SK-N-SH treated with all-trans-retinoic acid at 6 μM for 48 hours (cell line): ENCODE measurements at regions not wholly inside any gene's neighbourhood (a gene's known extent, or its start where the extent isn't known, plus 50 kb on each side); places are given as distances from the start of the nearest gene placed in this dataset.
"Not testable (repeated sequence)": the region's sequence is repeated elsewhere in the genome, so short reads cannot be mapped to it uniquely, and the experiment has no call there.

Experiments used
- ATAC-seq: fragments of 200-7000 bp; cut with Tn5 transposase; 3 replicates; pipeline ENCODE4 v1.9.1; 2020; ENCODE audit warnings: mild to moderate bottlenecking, moderate library complexity
- ARNTL ChIP-seq: fragments of 450-650 bp; formaldehyde crosslinking; IDR thresholded peaks from 2 replicates; pipeline ENCODE4 v1.5.0; 2020; ENCODE audit warnings: low read depth, mild to moderate bottlenecking, moderate library complexity, borderline replicate concordance
- CREB5 ChIP-seq: fragments of 250-450 bp; sonication (Bioruptor Pico); IDR thresholded peaks from 2 replicates; pipeline ENCODE4 v1.5.1; 2020; ENCODE audit warnings: low read depth, mild to moderate bottlenecking, moderate library complexity
- CSDC2 ChIP-seq: fragments of 250-450 bp; sonication (Bioruptor Pico); IDR thresholded peaks from 2 replicates; pipeline ENCODE4 v1.5.0; 2020; ENCODE audit warnings: mild to moderate bottlenecking, moderate library complexity
- CSRNP3 ChIP-seq: fragments of 250-450 bp; sonication (Bioruptor Pico); IDR thresholded peaks from 2 replicates; pipeline ENCODE4 v1.5.1; 2021; ENCODE audit warnings: mild to moderate bottlenecking, moderate library complexity
- ESRRG ChIP-seq: fragments of 250-450 bp; sonication (Bioruptor Pico); IDR thresholded peaks from 2 replicates; pipeline ENCODE4 v1.6.1; 2021; ENCODE audit warnings: mild to moderate bottlenecking
- ISL1 ChIP-seq: fragments of 250-450 bp; sonication (Bioruptor Pico); IDR thresholded peaks from 2 replicates; pipeline ENCODE4 v2.1.2; 2022; ENCODE audit warnings: mild to moderate bottlenecking, moderate library complexity
- OSR1 ChIP-seq: fragments of 250-450 bp; sonication (Bioruptor Pico); IDR thresholded peaks from 2 replicates; pipeline ENCODE4 v1.8.0; 2022; ENCODE audit warnings: moderate library complexity, mild to moderate bottlenecking, inconsistent platforms
- PATZ1 ChIP-seq: fragments of 250-450 bp; sonication (Bioruptor Pico); IDR thresholded peaks from 2 replicates; pipeline ENCODE4 v1.8.0; 2020; ENCODE audit warnings: mild to moderate bottlenecking, moderate library complexity, borderline replicate concordance
- POU6F1 ChIP-seq: fragments of 250-450 bp; sonication (Bioruptor Pico); IDR thresholded peaks from 2 replicates; pipeline ENCODE4 v1.8.0; 2021; ENCODE audit warnings: low read depth, mild to moderate bottlenecking, moderate library complexity, borderline replicate concordance
- PPARA ChIP-seq: fragments of 250-450 bp; sonication (Bioruptor Pico); IDR thresholded peaks from 2 replicates; pipeline ENCODE4 v1.5.0; 2020; ENCODE audit warnings: mild to moderate bottlenecking, borderline replicate concordance
- RARB ChIP-seq: fragments of 250-450 bp; sonication (Bioruptor Pico); IDR thresholded peaks from 2 replicates; pipeline ENCODE4 v1.8.0; 2021; ENCODE audit warnings: mild to moderate bottlenecking, moderate library complexity
- SNAI2 ChIP-seq: fragments of 250-450 bp; sonication (Bioruptor Pico); IDR thresholded peaks from 2 replicates; pipeline ENCODE4 v1.5.0; 2020; ENCODE audit warnings: mild to moderate bottlenecking, moderate library complexity
- TCF4 ChIP-seq: fragments of 250-450 bp; sonication (Bioruptor Pico); IDR thresholded peaks from 2 replicates; pipeline ENCODE4 v1.8.0; 2021; ENCODE audit warnings: mild to moderate bottlenecking, moderate library complexity, borderline replicate concordance
- TSHZ2 ChIP-seq: fragments of 250-450 bp; sonication (Bioruptor Pico); IDR thresholded peaks from 2 replicates; pipeline ENCODE4 v1.5.0; 2020; ENCODE audit warnings: mild to moderate bottlenecking, moderate library complexity
- ZC3H10 ChIP-seq: fragments of 250-450 bp; sonication (Bioruptor Pico); IDR thresholded peaks from 2 replicates; pipeline ENCODE4 v1.5.1; 2021; ENCODE audit warnings: mild to moderate bottlenecking, moderate library complexity
- ZFP3 ChIP-seq: fragments of 250-450 bp; sonication (Bioruptor Pico); IDR thresholded peaks from 2 replicates; pipeline ENCODE4 v1.5.0; 2020; ENCODE audit warnings: mild to moderate bottlenecking, moderate library complexity
- ZNF565 ChIP-seq: fragments of 450-650 bp; formaldehyde crosslinking; conservative IDR thresholded peaks from 2 replicates; pipeline ENCODE4 v1.5.0; 2020; ENCODE audit warnings: low read depth, mild to moderate bottlenecking, moderate library complexity
- ZNF70 ChIP-seq: fragments of 450-650 bp; formaldehyde crosslinking; IDR thresholded peaks from 2 replicates; pipeline ENCODE4 v1.5.0; 2020; ENCODE audit warnings: mild to moderate bottlenecking, moderate library complexity
- ZNF8 ChIP-seq: fragments of 450-650 bp; formaldehyde crosslinking; IDR thresholded peaks from 2 replicates; pipeline ENCODE4 v1.5.0; 2020; ENCODE audit warnings: mild to moderate bottlenecking, moderate library complexity

- TF ChIP-seq RARB (CRISPR knock-in tag): no peak
- no peak for TF ChIP-seq ZFP3 (CRISPR knock-in tag)
- no peak for TF ChIP-seq OSR1 (CRISPR knock-in tag)
- no peak for TF ChIP-seq SNAI2 (CRISPR knock-in tag)
- TF ChIP-seq ISL1 (CRISPR knock-in tag): no peak
- no peak for TF ChIP-seq ESRRG
- TF ChIP-seq ZNF8 (CRISPR knock-in tag): no peak
- no peak for TF ChIP-seq ZC3H10 (CRISPR knock-in tag)
- no peak for TF ChIP-seq ZNF565 (CRISPR knock-in tag)
- TF ChIP-seq ZNF70: no peak
- no peak for TF ChIP-seq CREB5 (CRISPR knock-in tag)
These were observed 90.9 kb downstream of the HNRNPD start (continued) for GRCh38 chr4:82282875-82283274.

DNA sequence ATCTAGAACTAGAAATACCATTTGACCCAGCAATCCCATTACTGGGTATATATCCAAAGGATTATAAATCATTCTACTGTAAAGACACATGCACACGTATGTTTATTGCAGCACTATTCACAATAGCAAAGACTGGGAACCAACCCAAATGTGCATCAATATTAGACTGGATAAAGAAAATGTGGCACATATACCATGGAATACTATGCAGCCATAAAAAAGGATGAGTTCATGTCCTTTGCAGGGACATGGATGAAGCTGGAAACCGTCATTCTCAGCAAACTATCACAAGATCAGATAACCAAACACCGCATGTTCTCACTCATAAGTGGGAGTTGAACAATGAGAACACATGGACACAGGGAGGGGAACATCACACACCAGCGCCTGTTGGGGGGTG lies 94.2 kb downstream of the HNRNPD start:
- ATAC-seq: not testable (repeated sequence)

DNA sequence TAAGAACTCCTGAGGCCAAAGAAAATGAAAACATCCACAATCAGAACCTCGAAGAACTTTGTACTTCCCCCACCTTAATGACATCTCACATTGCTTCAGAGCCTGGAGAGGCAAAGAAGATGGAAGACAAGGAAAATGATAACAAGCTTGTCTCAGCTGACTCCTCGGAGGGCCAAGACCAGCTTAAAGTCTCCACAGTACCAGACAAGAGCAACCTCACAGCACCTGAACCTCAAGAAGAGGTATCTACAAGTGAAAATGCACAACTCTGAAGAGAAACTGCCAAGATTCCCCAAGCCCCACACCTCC lies 97.5 kb downstream of the HNRNPD start:
- TF ChIP-seq TSHZ2 (CRISPR knock-in tag) (no peak), ZNF8 (CRISPR knock-in tag) (no peak), TCF4 (CRISPR knock-in tag) (no peak), ESRRG (no peak), ZFP3 (CRISPR knock-in tag) (no peak), ARNTL (CRISPR knock-in tag) (no peak), SNAI2 (CRISPR knock-in tag) (no peak), CSRNP3 (CRISPR knock-in tag) (no peak), PATZ1 (CRISPR knock-in tag) (no peak), ZNF565 (CRISPR knock-in tag) (no peak), CSDC2 (CRISPR knock-in tag) (no peak), PPARA (CRISPR knock-in tag) (no peak), ZC3H10 (CRISPR knock-in tag) (no peak), OSR1 (CRISPR knock-in tag) (no peak), ISL1 (CRISPR knock-in tag) (no peak), POU6F1 (CRISPR knock-in tag) (no peak), RARB (CRISPR knock-in tag) (no peak)
- ATAC-seq: no peak
